ENCODE measurements at regions not wholly inside any gene's neighbourhood (a gene's known extent, or its start where the extent isn't known, plus 50 kb on each side); places are given as distances from the start of the nearest gene placed in this dataset.

GRCh38 chr4:158111241-158111640 is 61.6 kb downstream of the GASK1B start:
- TF ChIP-seq CTCF (IDR thresholded peaks at IDR 0.05; ENCODE audit: low read depth, low read length, poor library complexity, severe bottlenecking) (no peak), EZH2phosphoT487 (IDR thresholded peaks at IDR 0.05; ENCODE audit: borderline replicate concordance, low read length) (no peak)
- Histone ChIP-seq H3K9me2 (replicated peaks; ENCODE audit: control insufficient read depth, low read length) (no peaks in the 10 kb centered on the region), H3K36me3 (ENCODE audit: control insufficient read depth, low read length) (no peaks in the 10 kb centered on the region)

GRCh38 chr4:158102904-158103303 is 69.9 kb downstream of the GASK1B start:
- no peaks in the 10 kb centered on the region for H3K9me3 ChIP-seq (ENCODE audit: control insufficient read depth, insufficient read depth, low read length)
- H3K4me1 ChIP-seq (ENCODE audit: control insufficient read depth, low read length): no peaks in the 10 kb centered on the region
- H3K36me3 ChIP-seq (ENCODE audit: control insufficient read depth, low read length): no peaks in the 10 kb centered on the region
- H4K20me1 ChIP-seq (ENCODE audit: control insufficient read depth, insufficient read depth, low read depth, low read length): no peaks in the 10 kb centered on the region
- TF ChIP-seq CTCF (IDR thresholded peaks at IDR 0.05; ENCODE audit: low read depth, low read length, poor library complexity, severe bottlenecking) (no peak), EZH2phosphoT487 (IDR thresholded peaks at IDR 0.05; ENCODE audit: borderline replicate concordance, low read length) (no peak)
- no peaks in the 10 kb centered on the region for H3F3A ChIP-seq (ENCODE audit: control insufficient read depth, insufficient read depth)
- H3K27ac ChIP-seq (ENCODE audit: low read depth, low read length): no peak overlapping the region
- no peaks in the 10 kb centered on the region for H3K9me2 ChIP-seq (replicated peaks; ENCODE audit: control insufficient read depth, low read length)
- H3K27me3 ChIP-seq (ENCODE audit: control insufficient read depth, low read length): no peaks in the 10 kb centered on the region
- no peaks in the 10 kb centered on the region for H3K79me2 ChIP-seq (ENCODE audit: control insufficient read depth, low read length)
- no peak overlapping the region for H3K4me2 ChIP-seq (ENCODE audit: low read length)
- H3K4me3 ChIP-seq (ENCODE audit: low read length): no peak overlapping the region

More at GRCh38 chr4:158111241-158111640, 61.6 kb downstream of the GASK1B start:
- H3K79me2 ChIP-seq (ENCODE audit: control insufficient read depth, low read length): no peaks in the 10 kb centered on the region
- no peaks in the 10 kb centered on the region for H3K9me3 ChIP-seq (ENCODE audit: control insufficient read depth, insufficient read depth, low read length)
- no peak overlapping the region for H3K27ac ChIP-seq (ENCODE audit: low read depth, low read length)
- no peak overlapping the region for H3K4me2 ChIP-seq (ENCODE audit: low read length)
- H3K27me3 ChIP-seq (ENCODE audit: control insufficient read depth, low read length): no peaks in the 10 kb centered on the region
- H4K20me1 ChIP-seq (ENCODE audit: control insufficient read depth, insufficient read depth, low read depth, low read length): no peaks in the 10 kb centered on the region
- no peaks in the 10 kb centered on the region for H3F3A ChIP-seq (ENCODE audit: control insufficient read depth, insufficient read depth)
- H3K4me1 ChIP-seq (ENCODE audit: control insufficient read depth, low read length): no peaks in the 10 kb centered on the region
- H3K4me3 ChIP-seq (ENCODE audit: low read length): no peak overlapping the region

- no peaks in the 10 kb centered on the region for H3K36me3 ChIP-seq (ENCODE audit: control insufficient read depth, low read length)
- no peaks in the 10 kb centered on the region for H4K20me1 ChIP-seq (ENCODE audit: control insufficient read depth, insufficient read depth, low read depth, low read length)
- no peaks in the 10 kb centered on the region for H3K9me3 ChIP-seq (ENCODE audit: control insufficient read depth, insufficient read depth, low read length)
- H3K4me1 ChIP-seq (ENCODE audit: control insufficient read depth, low read length): no peaks in the 10 kb centered on the region
- no peak overlapping the region for H3K4me2 ChIP-seq (ENCODE audit: low read length)
- no peak overlapping the region for H3K4me3 ChIP-seq (ENCODE audit: low read length)
- no peak overlapping the region for H3K27ac ChIP-seq (ENCODE audit: low read depth, low read length)
- no peak for TF ChIP-seq CTCF (IDR thresholded peaks at IDR 0.05; ENCODE audit: low read depth, low read length, poor library complexity, severe bottlenecking)
- no peaks in the 10 kb centered on the region for H3K79me2 ChIP-seq (ENCODE audit: control insufficient read depth, low read length)
- no peaks in the 10 kb centered on the region for H3K9me2 ChIP-seq (replicated peaks; ENCODE audit: control insufficient read depth, low read length)
- no peaks in the 10 kb centered on the region for H3F3A ChIP-seq (ENCODE audit: control insufficient read depth, insufficient read depth)
- H3K27me3 ChIP-seq (ENCODE audit: control insufficient read depth, low read length): no peaks in the 10 kb centered on the region
Observed at GRCh38 chr4:158099686-158100085, 73.1 kb downstream of the GASK1B start.

- Histone ChIP-seq H4K20me1 (ENCODE audit: control insufficient read depth, insufficient read depth, low read depth, low read length) (no peaks in the 10 kb centered on the region), H3K9me3 (ENCODE audit: control insufficient read depth, insufficient read depth, low read length) (no peaks in the 10 kb centered on the region), H3K4me1 (ENCODE audit: control insufficient read depth, low read length) (no peaks in the 10 kb centered on the region), H3K4me3 (ENCODE audit: low read length) (no peak overlapping the region), H3K9me2 (replicated peaks; ENCODE audit: control insufficient read depth, low read length) (no peaks in the 10 kb centered on the region), H3K36me3 (ENCODE audit: control insufficient read depth, low read length) (no peaks in the 10 kb centered on the region), H3K4me2 (ENCODE audit: low read length) (no peak overlapping the region), H3K27me3 (ENCODE audit: control insufficient read depth, low read length) (no peaks in the 10 kb centered on the region), H3K27ac (ENCODE audit: low read depth, low read length) (no peak overlapping the region), H3F3A (ENCODE audit: control insufficient read depth, insufficient read depth) (no peaks in the 10 kb centered on the region), H3K79me2 (ENCODE audit: control insufficient read depth, low read length) (no peaks in the 10 kb centered on the region)
- no peak for TF ChIP-seq CTCF (IDR thresholded peaks at IDR 0.05; ENCODE audit: low read depth, low read length, poor library complexity, severe bottlenecking)
- no peak for TF ChIP-seq EZH2phosphoT487 (IDR thresholded peaks at IDR 0.05; ENCODE audit: borderline replicate concordance, low read length)
Observed at GRCh38 chr4:158098802-158099201, 74.0 kb downstream of the GASK1B start.

All from DOHH2 (cell line).